Muscle of leg (tissue), 3 donors: ENCODE measurements at regions not wholly inside any gene's neighbourhood (a gene's known extent, or its start where the extent isn't known, plus 50 kb on each side); places are given as distances from the start of the nearest gene placed in this dataset.

ENCODE experiments used
- DNase-seq: peaks from one replicate; pipeline ENCODE4 v3.0.0; 2013
- H3K27ac ChIP-seq: one replicate; pipeline ENCODE4 v1.5.1; 2013; ENCODE audit warnings: mild to moderate bottlenecking, low read length, control low read depth
- H3K27me3 ChIP-seq: one replicate; pipeline ENCODE4 v1.6.1; 2013; ENCODE audit warnings: low read length; ENCODE audit not compliant: control insufficient read depth, insufficient read depth
- H3K36me3 ChIP-seq: one replicate; pipeline ENCODE4 v1.6.1; 2013; ENCODE audit warnings: low read length; ENCODE audit not compliant: control insufficient read depth, insufficient read depth
- H3K4me1 ChIP-seq: one replicate; pipeline ENCODE4 v1.6.1; 2013; ENCODE audit warnings: low read length; ENCODE audit not compliant: control insufficient read depth, insufficient read depth
- H3K4me3 ChIP-seq: one replicate; pipeline ENCODE4 v1.5.1; 2013; ENCODE audit warnings: low read length, control low read depth
- H3K9me3 ChIP-seq: replicated peaks from 2 replicates; pipeline ENCODE4 v1.6.1; 2013; ENCODE audit warnings: low read depth, low read length; ENCODE audit not compliant: control insufficient read depth
- WGBS: methylation state at CpG from one replicate; pipeline ENCODE4 v1.1.5; 2013; ENCODE audit warnings: missing lambda C conversion rate; ENCODE audit not compliant: insufficient coverage; 5-methylcytosine and 5-hydroxymethylcytosine counted together

DNA sequence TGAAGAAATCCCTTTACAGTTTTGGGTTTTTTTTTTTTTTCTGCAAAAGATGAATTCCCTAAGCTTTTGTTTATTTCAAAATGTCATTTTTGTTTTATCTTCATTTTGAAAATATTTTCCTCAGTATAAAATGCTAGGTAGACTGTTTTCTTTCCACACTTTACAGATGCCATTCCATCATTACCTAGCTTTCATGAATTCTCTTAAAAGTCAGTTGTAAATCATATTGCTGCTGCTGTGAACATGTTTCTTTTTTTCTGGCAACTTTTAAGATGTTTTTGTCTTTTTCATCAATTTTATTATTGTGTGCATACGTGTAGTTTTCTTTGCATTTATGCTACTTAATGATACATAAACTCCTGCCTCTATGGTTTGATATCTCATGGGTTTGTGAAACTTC, 168.3 kb downstream of the FAXC start:
- Histone ChIP-seq H3K27ac (no peak overlapping the region), H3K4me1 (no peaks in the 10 kb centered on the region), H3K4me3 (no peak overlapping the region), H3K36me3 (no peaks in the 10 kb centered on the region), H3K9me3 (peaks cover 2% of the 10 kb centered on the region), H3K27me3 (no peaks in the 10 kb centered on the region)
- WGBS, result no CpG with 5 or more reads among the region's 1 CpG
- DNase-seq, result no peak

DNA sequence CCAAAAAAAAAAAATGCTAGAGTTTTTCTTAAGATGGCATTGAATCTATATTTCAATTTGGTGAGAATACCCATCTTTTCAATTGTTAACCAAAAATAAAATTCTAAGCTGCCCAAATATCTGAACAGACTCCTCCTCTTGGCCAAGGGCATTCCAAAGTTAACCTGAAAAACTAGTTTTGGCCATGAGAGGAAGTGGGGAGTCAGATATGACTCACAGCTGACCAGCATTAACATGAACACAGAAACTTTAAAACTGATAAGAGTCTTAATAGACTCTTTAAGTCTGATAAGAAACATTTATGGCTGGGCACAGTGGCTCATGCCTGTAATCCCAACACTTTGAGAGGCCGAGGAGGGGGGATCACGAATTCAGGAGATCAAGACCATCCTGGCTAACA, 171.3 kb downstream of the FAXC start:
- no CpG with 5 or more reads among the region's 2 CpGs for WGBS
- DNase-seq, result no peak
- H3K36me3 ChIP-seq, result no peaks in the 10 kb centered on the region
- H3K9me3 ChIP-seq, result peaks cover 2% of the 10 kb centered on the region
- H3K27me3 ChIP-seq, result no peaks in the 10 kb centered on the region
- H3K27ac ChIP-seq, result no peak overlapping the region
- no peaks in the 10 kb centered on the region for H3K4me1 ChIP-seq
- no peak overlapping the region for H3K4me3 ChIP-seq

DNA sequence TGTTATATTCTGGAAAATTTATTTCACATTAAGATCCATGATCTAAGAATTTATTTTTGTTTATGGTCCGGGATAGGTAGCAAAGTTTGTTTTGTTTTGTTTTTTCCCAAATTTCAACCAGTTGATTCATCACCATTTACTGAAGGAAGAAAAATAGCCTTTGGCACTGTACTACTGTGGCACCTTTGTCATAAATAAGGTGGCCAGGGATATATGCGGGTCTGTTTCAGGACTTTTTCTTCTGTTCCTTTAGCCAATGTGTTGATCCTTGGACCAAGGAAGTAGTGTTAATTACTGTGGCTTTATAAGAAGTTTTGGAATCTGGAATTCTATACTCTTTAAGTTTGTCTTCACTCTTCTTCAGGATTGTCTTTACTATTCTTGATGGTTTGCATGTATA, 171.7 kb downstream of the FAXC start:
- H3K36me3 ChIP-seq, result no peaks in the 10 kb centered on the region
- peaks cover 2% of the 10 kb centered on the region for H3K9me3 ChIP-seq
- no peaks in the 10 kb centered on the region for H3K4me1 ChIP-seq
- H3K4me3 ChIP-seq, result no peak overlapping the region
- no peak for DNase-seq
- no peak overlapping the region for H3K27ac ChIP-seq
- no peaks in the 10 kb centered on the region for H3K27me3 ChIP-seq
- WGBS, result no CpG with 5 or more reads among the region's 2 CpGs

DNA sequence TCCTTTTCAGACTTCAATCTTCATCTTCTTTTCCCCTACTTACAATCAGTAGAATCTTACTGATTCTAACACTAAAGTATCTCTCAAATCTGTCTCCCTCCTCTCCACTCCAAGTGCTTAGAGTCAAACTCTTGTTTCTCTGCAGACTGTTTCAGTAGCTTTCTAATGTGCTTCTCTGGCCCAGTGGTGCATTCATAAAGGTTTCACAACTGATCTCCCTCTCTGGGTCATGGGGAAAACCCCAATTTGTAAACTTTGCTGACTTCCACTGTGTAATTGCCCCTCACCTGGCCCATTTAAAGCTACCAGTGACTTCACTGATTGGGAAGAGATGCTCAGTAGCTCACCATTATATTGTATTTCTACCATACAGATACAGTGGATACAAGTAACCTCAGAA, 183.6 kb downstream of the FAXC start:
- Histone ChIP-seq H3K4me1 (no peaks in the 10 kb centered on the region), H3K9me3 (no peaks in the 10 kb centered on the region), H3K27ac (no peak overlapping the region), H3K36me3 (no peaks in the 10 kb centered on the region), H3K27me3 (no peaks in the 10 kb centered on the region), H3K4me3 (no peak overlapping the region)
- DNase-seq, result no peak

DNA sequence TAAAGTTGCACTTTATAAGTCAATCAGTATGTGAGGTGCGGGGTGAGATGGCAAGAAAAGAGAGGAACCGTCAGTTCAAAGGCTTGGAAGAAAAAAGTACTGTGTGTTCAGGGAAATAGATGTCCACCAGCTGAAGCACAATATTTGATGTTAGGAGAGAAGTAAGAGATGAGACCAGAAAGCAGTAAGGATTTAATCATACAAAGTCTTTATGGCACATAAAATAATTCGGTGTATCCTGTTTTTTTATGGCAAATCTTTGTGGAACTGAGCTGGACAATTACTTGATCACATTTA, 197.2 kb downstream of the FAXC start:
- Histone ChIP-seq H3K27ac (no peak overlapping the region), H3K27me3 (no peaks in the 10 kb centered on the region), H3K36me3 (no peaks in the 10 kb centered on the region), H3K4me3 (no peak overlapping the region), H3K4me1 (no peaks in the 10 kb centered on the region), H3K9me3 (no peaks in the 10 kb centered on the region)
- 0% methylated on average over 2 of the region's 3 CpGs for WGBS
- no peak for DNase-seq

DNA sequence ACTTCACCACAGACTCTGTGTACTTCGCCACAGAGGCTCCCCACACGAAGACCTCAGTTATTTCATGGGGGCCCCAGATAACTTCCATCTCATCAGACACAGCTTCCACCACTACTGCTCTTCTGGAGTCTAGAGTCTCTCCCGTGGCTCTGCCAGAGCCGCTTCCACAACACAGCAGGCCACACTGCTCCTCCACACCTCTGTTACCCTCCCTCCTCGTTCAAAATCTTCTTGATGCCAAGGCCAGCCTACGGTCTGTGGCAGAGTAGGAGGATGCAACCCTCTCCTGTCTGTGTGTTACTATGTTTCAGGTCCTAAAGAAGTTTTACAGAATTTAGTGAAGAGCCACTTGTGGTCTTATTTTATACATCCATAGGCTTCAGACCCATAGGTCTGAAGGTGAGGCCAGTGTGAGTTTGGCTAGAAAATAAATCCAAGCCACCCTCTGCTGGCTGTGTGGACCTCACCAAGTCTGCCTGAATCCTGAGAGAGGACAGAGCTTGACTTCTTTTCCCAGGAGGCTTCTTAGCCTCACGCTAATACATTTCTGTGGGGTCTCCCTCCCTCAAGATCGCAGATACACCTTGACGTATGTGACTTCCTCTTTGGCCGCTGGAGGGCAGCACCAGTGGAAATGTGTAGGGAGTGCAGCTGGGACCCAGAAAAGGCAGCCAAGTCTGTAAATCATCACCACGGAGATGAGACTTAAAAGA, 197.7 kb downstream of the FAXC start:
- no peaks in the 10 kb centered on the region for H3K4me1 ChIP-seq
- DNase-seq, result peak; percentile 3

DNA sequence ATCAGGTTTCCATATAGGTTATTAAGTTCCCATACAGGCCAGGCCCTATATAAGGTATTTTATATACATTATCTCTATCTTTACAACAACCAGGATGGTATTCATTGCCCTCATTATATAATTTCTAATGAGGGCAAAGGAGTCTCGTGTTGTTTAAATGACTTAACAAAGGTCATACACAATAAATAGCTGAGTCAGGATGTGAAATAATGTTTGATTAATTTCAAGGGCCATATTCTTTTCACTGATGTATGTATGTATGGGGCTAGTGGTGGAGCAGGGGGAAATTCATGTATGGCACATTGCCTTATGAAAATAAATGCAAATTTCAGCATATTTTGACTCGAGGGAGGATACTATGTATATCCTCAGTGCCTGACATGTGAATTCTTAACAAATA, 200.7 kb downstream of the FAXC start:
- H3K27ac ChIP-seq, result no peak overlapping the region
- H3K9me3 ChIP-seq, result no peaks in the 10 kb centered on the region
- WGBS, result no CpG with 5 or more reads among the region's 2 CpGs
- H3K4me3 ChIP-seq, result no peak overlapping the region
- no peaks in the 10 kb centered on the region for H3K27me3 ChIP-seq
- no peaks in the 10 kb centered on the region for H3K4me1 ChIP-seq
- no peak for DNase-seq
- no peaks in the 10 kb centered on the region for H3K36me3 ChIP-seq

More for the DNA sequence above, 197.7 kb downstream of the FAXC start:
- H3K36me3 ChIP-seq, result no peaks in the 10 kb centered on the region
- 59% methylated on average over 8 of the region's 11 CpGs for WGBS
- no peak overlapping the region for H3K4me3 ChIP-seq
- H3K27me3 ChIP-seq, result no peaks in the 10 kb centered on the region
- H3K9me3 ChIP-seq, result no peaks in the 10 kb centered on the region
- H3K27ac ChIP-seq, result no peak overlapping the region

DNA sequence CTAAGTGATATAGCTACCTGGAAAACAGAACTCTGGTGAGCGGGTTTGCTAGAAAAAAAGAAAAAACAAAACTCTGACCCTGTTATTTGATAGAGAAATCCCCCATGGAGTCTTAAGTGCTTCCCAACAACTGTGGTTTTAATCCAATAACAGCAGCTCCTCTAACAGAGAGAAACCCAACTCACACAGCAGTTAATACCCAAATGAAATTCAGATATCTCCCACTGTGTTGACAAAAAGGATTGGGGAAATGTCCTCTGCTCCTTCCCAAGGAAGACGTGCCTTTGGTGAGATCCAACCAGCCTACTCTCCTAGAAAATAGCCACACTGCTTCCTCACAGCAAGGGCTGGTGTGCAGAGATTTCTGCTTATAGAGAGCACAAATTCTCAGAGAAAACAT, 200.4 kb upstream of the FBXL4 start:
- WGBS, result no CpG with 5 or more reads among the region's 2 CpGs
- H3K4me3 ChIP-seq, result no peak overlapping the region
- no peaks in the 10 kb centered on the region for H3K36me3 ChIP-seq
- H3K27ac ChIP-seq, result no peak overlapping the region
- H3K9me3 ChIP-seq, result no peaks in the 10 kb centered on the region
- H3K27me3 ChIP-seq, result no peaks in the 10 kb centered on the region
- no peaks in the 10 kb centered on the region for H3K4me1 ChIP-seq
- DNase-seq, result no peak

DNA sequence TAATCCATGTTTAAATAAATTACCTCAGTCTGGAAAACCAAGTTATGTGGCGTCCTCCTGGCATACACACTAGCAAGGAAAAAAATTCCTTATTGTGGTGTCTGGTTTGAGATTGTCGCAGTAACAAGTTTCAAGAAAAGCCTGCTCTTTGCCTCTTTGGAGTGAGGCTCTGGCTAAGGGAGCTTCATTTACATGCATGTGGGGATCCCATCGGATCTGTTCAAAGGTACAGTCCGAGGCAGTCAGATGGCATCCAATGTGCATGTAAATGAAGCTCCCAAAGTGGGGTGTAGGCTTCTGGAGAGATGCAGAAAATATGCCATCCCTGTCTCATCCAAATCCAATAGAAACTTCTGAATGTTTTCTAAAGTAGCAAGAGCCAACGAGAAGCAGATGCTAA, 199.5 kb upstream of the FBXL4 start:
- no peak overlapping the region for H3K27ac ChIP-seq
- no peaks in the 10 kb centered on the region for H3K4me1 ChIP-seq
- H3K36me3 ChIP-seq, result no peaks in the 10 kb centered on the region
- DNase-seq, result no peak
- no peaks in the 10 kb centered on the region for H3K27me3 ChIP-seq
- H3K9me3 ChIP-seq, result no peaks in the 10 kb centered on the region
- WGBS, result 28% methylated on average over 4 of the region's 5 CpGs
- H3K4me3 ChIP-seq, result no peak overlapping the region

DNA sequence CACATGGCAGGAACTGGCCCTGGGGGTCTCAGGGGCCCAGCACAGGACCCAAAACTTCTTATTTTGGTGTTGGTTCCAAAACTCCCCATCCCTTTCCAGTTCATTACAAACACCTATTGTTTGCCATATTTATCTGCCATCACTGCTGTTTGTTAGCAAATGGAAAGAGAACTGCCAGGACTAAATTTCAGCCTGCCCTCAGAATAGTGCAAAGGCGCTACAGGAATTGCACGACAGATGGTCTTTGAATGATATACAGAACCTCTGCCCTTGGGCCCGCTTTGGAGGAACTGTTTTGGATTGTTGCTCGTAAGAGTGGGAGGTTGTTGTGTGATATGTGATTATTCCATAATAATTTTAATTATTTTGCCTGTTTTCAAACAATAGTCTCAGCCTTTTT, 199.0 kb upstream of the FBXL4 start:
- no peak overlapping the region for H3K27ac ChIP-seq
- no peaks in the 10 kb centered on the region for H3K4me1 ChIP-seq
- H3K4me3 ChIP-seq, result no peak overlapping the region
- no CpG with 5 or more reads among the region's 4 CpGs for WGBS
- no peaks in the 10 kb centered on the region for H3K9me3 ChIP-seq
- no peaks in the 10 kb centered on the region for H3K36me3 ChIP-seq
- no peaks in the 10 kb centered on the region for H3K27me3 ChIP-seq
- no peak for DNase-seq

DNA sequence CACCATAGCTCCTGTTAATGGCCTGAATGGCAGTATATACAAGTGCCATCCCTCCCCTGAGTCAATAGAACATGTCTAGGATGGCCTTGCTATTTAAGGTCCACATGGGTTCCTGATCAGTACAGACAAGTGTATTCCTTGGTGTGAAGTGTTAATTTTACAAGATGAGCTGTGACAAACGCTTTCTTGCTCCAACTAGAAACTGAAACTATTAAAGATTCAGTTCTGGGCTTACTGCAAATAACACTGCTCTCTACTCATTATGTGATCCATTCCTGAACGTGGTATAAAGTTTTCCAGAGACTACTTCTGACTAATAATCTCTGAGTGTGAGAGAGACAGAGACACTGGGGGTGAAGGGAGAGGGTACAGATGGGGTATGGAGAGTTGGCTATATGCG, 198.0 kb upstream of the FBXL4 start:
- no CpG with 5 or more reads among the region's 3 CpGs for WGBS
- Histone ChIP-seq H3K27me3 (no peaks in the 10 kb centered on the region), H3K27ac (no peak overlapping the region), H3K4me1 (no peaks in the 10 kb centered on the region), H3K36me3 (no peaks in the 10 kb centered on the region), H3K9me3 (no peaks in the 10 kb centered on the region), H3K4me3 (no peak overlapping the region)
- no peak for DNase-seq
